ENCODE measurements at regions not wholly inside any gene's neighbourhood (a gene's known extent, or its start where the extent isn't known, plus 50 kb on each side); places are given as distances from the start of the nearest gene placed in this dataset.

DNA sequence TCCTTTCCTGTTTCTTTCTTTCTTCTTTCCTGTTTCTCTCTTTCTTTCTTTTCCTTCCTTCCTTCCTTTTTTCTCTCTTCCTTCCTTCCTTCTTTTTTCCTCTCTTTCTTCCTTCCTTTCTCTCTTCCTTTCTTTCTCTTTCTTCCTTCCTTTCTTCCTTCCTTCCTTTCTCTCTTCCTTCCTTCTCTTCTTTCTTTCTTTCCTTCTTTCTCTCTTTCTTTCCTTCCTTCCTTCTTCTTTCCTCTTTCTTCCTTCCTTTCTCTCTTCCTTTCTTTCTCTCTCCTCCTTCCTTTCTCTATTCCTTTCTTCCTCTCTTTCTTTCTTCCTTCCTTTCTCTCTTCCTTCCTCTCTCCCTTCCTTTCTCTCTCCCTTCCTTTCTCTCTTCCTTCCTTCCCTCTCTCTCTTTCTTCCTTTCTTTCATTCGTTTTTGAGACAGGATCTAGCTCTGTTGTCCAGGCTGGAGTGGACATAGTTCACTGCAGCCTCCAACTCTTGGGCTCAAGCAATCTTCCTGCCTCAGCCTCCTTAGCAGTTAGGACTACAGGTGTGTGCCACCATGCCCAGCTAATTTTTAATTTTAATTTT lies 170.8 kb upstream of the GMDS start:
- Histone ChIP-seq H3K4ac (ENCODE audit: low read length) (no peak overlapping the region), H2AFZ (ENCODE audit: low read length) (no peak overlapping the region), H3K4me2 (ENCODE audit: insufficient read depth, low read length, poor library complexity, severe bottlenecking) (no peak overlapping the region), H2BK120ac (ENCODE audit: low read depth, low read length) (no peak overlapping the region), H3K9ac (ENCODE audit: low read depth, low read length, poor library complexity) (no peak overlapping the region), H3K36me3 (replicated peaks in 1 of 2; ENCODE audit: control insufficient read depth in 2 of 2, insufficient read depth in 2 of 2, low read length in 2 of 2) (no peaks in the 10 kb centered on the region), H2BK5ac (ENCODE audit: low read length) (no peak overlapping the region), H3K9me3 (replicated peaks in 1 of 2; ENCODE audit: control insufficient read depth in 2 of 2, insufficient read depth in 1 of 2, low read depth in 1 of 2, low read length in 2 of 2) (no peaks in the 10 kb centered on the region), H3K27ac (replicated peaks; ENCODE audit: low read length) (no peak overlapping the region), H2BK12ac (ENCODE audit: low read length) (no peak overlapping the region), H3K18ac (ENCODE audit: low read length) (no peak overlapping the region), H3K4me3 (ENCODE audit: low read length in 2 of 2) (no peak overlapping the region), H3K79me1 (ENCODE audit: low read depth, low read length) (no peaks in the 10 kb centered on the region), H2BK15ac (ENCODE audit: low read length) (no peak overlapping the region), H3K14ac (ENCODE audit: low read length) (no peak overlapping the region), H2AK5ac (ENCODE audit: low read depth, low read length) (no peak overlapping the region), H3K27me3 (ENCODE audit: control insufficient read depth in 3 of 3, insufficient read depth in 3 of 3, low read depth in 1 of 3, low read length in 3 of 3) (no peaks in the 10 kb centered on the region), H4K91ac (ENCODE audit: low read depth, low read length, poor library complexity) (no peak overlapping the region), H3K23ac (ENCODE audit: low read depth, low read length, poor library complexity) (no peak overlapping the region), H4K8ac (ENCODE audit: low read depth, low read length) (no peak overlapping the region), H3K4me1 (ENCODE audit: control insufficient read depth in 2 of 2, insufficient read depth in 1 of 2, low read depth in 1 of 2, low read length in 2 of 2) (no peaks in the 10 kb centered on the region)
- DNase-seq (ENCODE audit: low spot score), result no peak
- no CpG with 5 or more reads among the region's 1 CpG for WGBS, 2 donors (ENCODE audit: extremely low coverage in 2 of 2, insufficient read length in 2 of 2, insufficient replicate concordance in 1 of 2)

DNA sequence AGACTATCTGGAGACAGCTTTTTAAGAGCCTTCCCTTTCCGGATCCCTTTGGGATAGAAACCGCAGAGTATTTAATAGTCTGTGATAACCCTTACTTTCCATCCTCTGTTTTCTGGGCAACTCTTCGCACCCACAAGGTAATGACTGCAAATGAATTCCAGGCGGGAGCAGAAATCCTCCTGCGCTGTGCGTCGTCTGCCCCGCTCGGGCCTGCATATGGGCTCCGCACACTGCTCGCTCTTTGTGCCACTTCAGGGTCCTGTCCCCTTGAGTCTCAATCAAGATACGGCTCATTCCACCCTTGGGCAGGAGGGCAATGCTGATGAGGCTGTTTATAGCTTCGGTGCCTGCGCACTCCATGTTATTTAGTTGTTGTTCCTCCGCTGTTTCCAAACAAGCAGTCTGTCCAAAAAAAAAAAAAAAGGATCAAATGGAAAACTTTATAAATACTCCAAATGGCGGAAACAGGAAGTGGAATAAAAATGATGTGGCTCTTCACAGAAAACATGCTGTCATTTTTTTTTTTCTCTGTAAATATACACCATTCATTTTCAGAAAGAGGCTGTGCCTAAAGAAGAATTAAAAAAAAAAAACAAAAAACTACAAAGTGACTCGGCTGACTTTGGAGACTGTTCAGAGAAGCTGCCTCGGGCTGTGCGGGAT lies 169.6 kb upstream of the GMDS start:
- no peak for DNase-seq (ENCODE audit: low spot score)
- H2AFZ ChIP-seq (ENCODE audit: low read length), result no peak overlapping the region
- H2BK12ac ChIP-seq (ENCODE audit: low read length), result no peak overlapping the region
- H3K36me3 ChIP-seq (replicated peaks in 1 of 2; ENCODE audit: control insufficient read depth in 2 of 2, insufficient read depth in 2 of 2, low read length in 2 of 2), result no peaks in the 10 kb centered on the region
- no peaks in the 10 kb centered on the region for H3K9me3 ChIP-seq (replicated peaks in 1 of 2; ENCODE audit: control insufficient read depth in 2 of 2, insufficient read depth in 1 of 2, low read depth in 1 of 2, low read length in 2 of 2)
- H4K91ac ChIP-seq (ENCODE audit: low read depth, low read length, poor library complexity), result no peak overlapping the region
- no peaks in the 10 kb centered on the region for H3K79me1 ChIP-seq (ENCODE audit: low read depth, low read length)
- no peak overlapping the region for H3K4me3 ChIP-seq (ENCODE audit: low read length in 2 of 2)
- no peak overlapping the region for H3K18ac ChIP-seq (ENCODE audit: low read length)
- no peak overlapping the region for H3K4me2 ChIP-seq (ENCODE audit: insufficient read depth, low read length, poor library complexity, severe bottlenecking)
- no peak overlapping the region for H3K4ac ChIP-seq (ENCODE audit: low read length)
- no peaks in the 10 kb centered on the region for H3K4me1 ChIP-seq (ENCODE audit: control insufficient read depth in 2 of 2, insufficient read depth in 1 of 2, low read depth in 1 of 2, low read length in 2 of 2)
- no peak overlapping the region for H3K27ac ChIP-seq (replicated peaks; ENCODE audit: low read length)
- H2BK15ac ChIP-seq (ENCODE audit: low read length), result no peak overlapping the region
- H2AK5ac ChIP-seq (ENCODE audit: low read depth, low read length), result no peak overlapping the region
- H3K9ac ChIP-seq (ENCODE audit: low read depth, low read length, poor library complexity), result no peak overlapping the region
- no CpG with 5 or more reads among the region's 19 CpGs for WGBS, 2 donors (ENCODE audit: extremely low coverage in 2 of 2, insufficient read length in 2 of 2, insufficient replicate concordance in 1 of 2)
- no peak overlapping the region for H2BK120ac ChIP-seq (ENCODE audit: low read depth, low read length)
- H3K23ac ChIP-seq (ENCODE audit: low read depth, low read length, poor library complexity), result no peak overlapping the region
- no peak overlapping the region for H4K8ac ChIP-seq (ENCODE audit: low read depth, low read length)
- no peaks in the 10 kb centered on the region for H3K27me3 ChIP-seq (ENCODE audit: control insufficient read depth in 3 of 3, insufficient read depth in 3 of 3, low read depth in 1 of 3, low read length in 3 of 3)
- H2BK5ac ChIP-seq (ENCODE audit: low read length), result no peak overlapping the region
- no peak overlapping the region for H3K14ac ChIP-seq (ENCODE audit: low read length)

DNA sequence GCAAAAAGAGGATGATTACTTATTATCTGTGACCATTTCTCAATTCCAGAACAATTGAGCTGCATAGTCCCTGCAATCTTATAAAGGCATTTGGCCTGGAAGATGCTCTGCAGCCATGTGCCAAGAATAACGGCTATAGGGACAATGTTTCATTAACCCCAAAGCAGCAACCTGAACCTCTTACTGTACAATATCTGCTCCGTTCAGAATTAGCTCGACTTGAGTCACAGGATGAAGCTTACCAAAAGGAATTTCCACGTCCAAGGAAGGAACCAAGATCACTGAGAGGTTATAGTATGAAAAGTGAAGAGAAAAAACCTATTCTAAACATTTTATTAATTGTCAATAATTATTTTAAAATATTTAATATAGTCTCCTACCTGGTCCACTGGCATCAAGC lies 167.3 kb upstream of the GMDS start:
- Histone ChIP-seq H3K27me3 (ENCODE audit: control insufficient read depth in 3 of 3, insufficient read depth in 3 of 3, low read depth in 1 of 3, low read length in 3 of 3) (no peaks in the 10 kb centered on the region), H2BK15ac (ENCODE audit: low read length) (no peak overlapping the region), H4K8ac (ENCODE audit: low read depth, low read length) (no peak overlapping the region), H3K4ac (ENCODE audit: low read length) (no peak overlapping the region), H3K14ac (ENCODE audit: low read length) (no peak overlapping the region), H2BK12ac (ENCODE audit: low read length) (no peak overlapping the region), H3K9ac (ENCODE audit: low read depth, low read length, poor library complexity) (no peak overlapping the region), H3K9me3 (replicated peaks in 1 of 2; ENCODE audit: control insufficient read depth in 2 of 2, insufficient read depth in 1 of 2, low read depth in 1 of 2, low read length in 2 of 2) (no peaks in the 10 kb centered on the region), H3K4me1 (ENCODE audit: control insufficient read depth in 2 of 2, insufficient read depth in 1 of 2, low read depth in 1 of 2, low read length in 2 of 2) (no peaks in the 10 kb centered on the region), H3K4me2 (ENCODE audit: insufficient read depth, low read length, poor library complexity, severe bottlenecking) (no peak overlapping the region), H3K27ac (replicated peaks; ENCODE audit: low read length) (no peak overlapping the region), H3K79me1 (ENCODE audit: low read depth, low read length) (no peaks in the 10 kb centered on the region), H3K18ac (ENCODE audit: low read length) (no peak overlapping the region), H2BK5ac (ENCODE audit: low read length) (no peak overlapping the region), H3K23ac (ENCODE audit: low read depth, low read length, poor library complexity) (no peak overlapping the region), H2BK120ac (ENCODE audit: low read depth, low read length) (no peak overlapping the region), H2AFZ (ENCODE audit: low read length) (no peak overlapping the region), H3K4me3 (ENCODE audit: low read length in 2 of 2) (no peak overlapping the region), H2AK5ac (ENCODE audit: low read depth, low read length) (no peak overlapping the region), H3K36me3 (replicated peaks in 1 of 2; ENCODE audit: control insufficient read depth in 2 of 2, insufficient read depth in 2 of 2, low read length in 2 of 2) (no peaks in the 10 kb centered on the region), H4K91ac (ENCODE audit: low read depth, low read length, poor library complexity) (no peak overlapping the region)
- no CpG with 5 or more reads among the region's 4 CpGs for WGBS, 2 donors (ENCODE audit: extremely low coverage in 2 of 2, insufficient read length in 2 of 2, insufficient replicate concordance in 1 of 2)
- DNase-seq (ENCODE audit: low spot score), result no peak

DNA sequence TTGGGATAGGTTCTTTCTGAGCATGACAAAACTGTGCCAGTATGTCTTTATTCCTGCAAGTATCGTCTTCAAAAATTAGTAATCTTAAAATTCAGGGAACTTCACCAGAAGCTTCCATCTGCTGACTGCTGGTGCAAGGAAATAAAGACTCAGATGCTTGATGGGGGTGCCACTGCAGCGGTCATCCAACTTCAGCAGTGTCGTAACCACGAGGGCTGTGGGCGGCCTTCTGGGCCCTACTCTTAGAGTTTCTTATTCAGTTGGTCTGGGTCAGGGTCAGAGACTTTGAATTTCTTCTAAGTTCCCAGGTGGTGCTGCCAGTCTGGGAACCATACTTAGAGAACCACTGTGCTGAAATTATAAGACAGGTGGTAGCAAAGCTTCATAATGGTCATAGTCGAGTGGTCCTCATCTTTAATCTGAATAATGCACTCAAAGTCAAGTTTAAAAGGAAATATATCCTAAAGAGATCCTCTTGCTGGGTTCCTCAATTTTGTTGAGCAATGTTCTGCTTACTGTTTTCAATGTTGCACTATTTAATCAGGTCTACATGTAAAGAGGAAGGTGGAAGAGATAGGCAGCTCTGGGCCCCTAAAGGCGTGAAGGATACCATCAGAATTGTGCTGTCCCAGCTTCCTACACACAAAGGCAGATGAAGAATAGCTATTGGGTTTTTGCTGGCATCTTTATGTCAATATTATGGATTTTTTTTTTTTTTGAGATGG lies 165.4 kb upstream of the GMDS start:
- no peak overlapping the region for H3K18ac ChIP-seq (ENCODE audit: low read length)
- H3K27ac ChIP-seq (replicated peaks; ENCODE audit: low read length), result no peak overlapping the region
- H3K9me3 ChIP-seq (replicated peaks in 1 of 2; ENCODE audit: control insufficient read depth in 2 of 2, insufficient read depth in 1 of 2, low read depth in 1 of 2, low read length in 2 of 2), result no peaks in the 10 kb centered on the region
- H3K4me1 ChIP-seq (ENCODE audit: control insufficient read depth in 2 of 2, insufficient read depth in 1 of 2, low read depth in 1 of 2, low read length in 2 of 2), result no peaks in the 10 kb centered on the region
- no CpG with 5 or more reads among the region's 7 CpGs for WGBS, 2 donors (ENCODE audit: extremely low coverage in 2 of 2, insufficient read length in 2 of 2, insufficient replicate concordance in 1 of 2)
- no peak overlapping the region for H2AFZ ChIP-seq (ENCODE audit: low read length)
- no peak overlapping the region for H3K4me3 ChIP-seq (ENCODE audit: low read length in 2 of 2)
- H3K27me3 ChIP-seq (ENCODE audit: control insufficient read depth in 3 of 3, insufficient read depth in 3 of 3, low read depth in 1 of 3, low read length in 3 of 3), result no peaks in the 10 kb centered on the region
- H4K8ac ChIP-seq (ENCODE audit: low read depth, low read length), result no peak overlapping the region
- H2BK5ac ChIP-seq (ENCODE audit: low read length), result no peak overlapping the region
- H3K23ac ChIP-seq (ENCODE audit: low read depth, low read length, poor library complexity), result no peak overlapping the region
- no peak overlapping the region for H2BK120ac ChIP-seq (ENCODE audit: low read depth, low read length)
- H2AK5ac ChIP-seq (ENCODE audit: low read depth, low read length), result no peak overlapping the region
- no peak overlapping the region for H3K9ac ChIP-seq (ENCODE audit: low read depth, low read length, poor library complexity)
- no peak for DNase-seq (ENCODE audit: low spot score)
- no peaks in the 10 kb centered on the region for H3K36me3 ChIP-seq (replicated peaks in 1 of 2; ENCODE audit: control insufficient read depth in 2 of 2, insufficient read depth in 2 of 2, low read length in 2 of 2)
- no peaks in the 10 kb centered on the region for H3K79me1 ChIP-seq (ENCODE audit: low read depth, low read length)
- H3K4ac ChIP-seq (ENCODE audit: low read length), result no peak overlapping the region
- H2BK12ac ChIP-seq (ENCODE audit: low read length), result no peak overlapping the region
- no peak overlapping the region for H2BK15ac ChIP-seq (ENCODE audit: low read length)
- no peak overlapping the region for H3K14ac ChIP-seq (ENCODE audit: low read length)
- H4K91ac ChIP-seq (ENCODE audit: low read depth, low read length, poor library complexity), result no peak overlapping the region
- H3K4me2 ChIP-seq (ENCODE audit: insufficient read depth, low read length, poor library complexity, severe bottlenecking), result no peak overlapping the region
